B cell (primary cell): ENCODE measurements at regions not wholly inside any gene's neighbourhood (a gene's known extent, or its start where the extent isn't known, plus 50 kb on each side); places are given as distances from the start of the nearest gene placed in this dataset.

Experiments
- ATAC-seq: fragments of 200-7000 bp; cut with Tn5 transposase; one replicate; pipeline ENCODE4 v1.10.0; 2021; ENCODE audit warnings: low read depth, mild to moderate bottlenecking, moderate number of reproducible peaks, moderate library complexity
- CTCF ChIA-PET: fragments of 350-600 bp; sonication (Branson Sonifier 250); formaldehyde crosslinking; loops from one replicate; lab custom pipeline; 2021; ENCODE audit warnings: antibody characterized with exemption, inconsistent platforms; lab: Charles Lee
- POLR2A ChIA-PET: fragments of 350-600 bp; sonication (Branson Sonifier 250); formaldehyde crosslinking; loops from one replicate; lab custom pipeline; 2021; ENCODE audit warnings: antibody characterized with exemption; lab: Charles Lee
- DNase-seq: peaks from one replicate; pipeline ENCODE4 v3.0.0; 2013
- H2AFZ ChIP-seq: 2 replicates; pipeline ENCODE4 v1.6.1; 2012; ENCODE audit warnings: mild to moderate bottlenecking, low read depth, low read length; ENCODE audit not compliant: insufficient read depth, poor library complexity, severe bottlenecking
- H3K27ac ChIP-seq, 2 donors: 1 replicate in 1 of 2; 2 replicates in 1 of 2; pipeline ENCODE4 v1.5.1; 2012 to 2013; ENCODE audit warnings: low read length in 2 of 2, mild to moderate bottlenecking in 2 of 2, moderate library complexity in 1 of 2
- H3K27me3 ChIP-seq, 4 experiments: fragments of 200-600 bp in 1 of 4; sonication (generic) in 1 of 4; replicated peaks in 1 of 4; 1 replicate in 2 of 4; 2 replicates in 2 of 4; pipeline versions ENCODE4 v1.6.1 to v1.7.0; 2013 to 2016; ENCODE audit warnings: low read length in 3 of 4, mild to moderate bottlenecking in 2 of 4, mixed read lengths in 1 of 4, moderate library complexity in 1 of 4; ENCODE audit not compliant: insufficient read depth in 4 of 4, control insufficient read depth in 3 of 4; ENCODE audit errors: control extremely low read depth in 1 of 4
- H3K36me3 ChIP-seq, 2 experiments: replicated peaks in 1 of 2; 1 replicate in 1 of 2; 2 replicates in 1 of 2; pipeline versions ENCODE4 v1.6.1 to v1.7.1; 2013; ENCODE audit warnings: low read length in 1 of 2; ENCODE audit not compliant: insufficient read depth in 2 of 2, control insufficient read depth in 1 of 2; ENCODE audit errors: control extremely low read depth in 1 of 2, extremely low read depth in 1 of 2
- H3K4me1 ChIP-seq, 2 donors: fragments of 200-600 bp in 1 of 2; sonication (generic) in 1 of 2; 1 replicate in 1 of 2; 2 replicates in 1 of 2; pipeline versions ENCODE4 v1.5.1 to v1.6.1; 2013 to 2017; ENCODE audit warnings: low read length in 2 of 2; ENCODE audit not compliant: control insufficient read depth in 2 of 2, insufficient read depth in 2 of 2
- H3K4me2 ChIP-seq: replicated peaks from 2 replicates; pipeline ENCODE3; 2012; ENCODE audit warnings: mild to moderate bottlenecking, low read depth, low read length; ENCODE audit not compliant: poor library complexity, severe bottlenecking
- H3K4me3 ChIP-seq, 5 experiments: fragments of 200-600 bp in 1 of 5; sonication (generic) in 1 of 5; 1 replicate in 3 of 5; 2 replicates in 2 of 5; pipeline versions ENCODE4 v1.5.1 to v1.7.0; 2011 to 2016; ENCODE audit warnings: low read length in 4 of 5, mild to moderate bottlenecking in 4 of 5, low read depth in 2 of 5, control low read depth in 1 of 5, moderate library complexity in 1 of 5; ENCODE audit not compliant: insufficient read depth in 1 of 5; ENCODE audit errors: control extremely low read depth in 1 of 5, extremely low read depth in 1 of 5
- H3K79me2 ChIP-seq: fragments of 200-600 bp; sonication (generic); one replicate; pipeline ENCODE4 v1.6.0; 2016; ENCODE audit warnings: low read length; ENCODE audit not compliant: control insufficient read depth, insufficient read depth
- H3K9ac ChIP-seq: fragments of 200-600 bp; sonication (generic); 2 replicates; pipeline ENCODE4 v1.6.1; 2017; ENCODE audit warnings: mild to moderate bottlenecking, low read length, moderate library complexity
- H3K9me3 ChIP-seq, 3 donors: one replicate each; pipeline versions ENCODE4 v1.6.1 to v1.7.1; 2013; ENCODE audit warnings: low read length in 2 of 3; ENCODE audit not compliant: control insufficient read depth in 2 of 3, insufficient read depth in 1 of 3; ENCODE audit errors: control extremely low read depth in 1 of 3
- H4K20me1 ChIP-seq: 2 replicates; pipeline ENCODE4 v1.6.0; 2012; ENCODE audit warnings: mild to moderate bottlenecking, low read length; ENCODE audit not compliant: insufficient read depth, control insufficient read depth, poor library complexity, severe bottlenecking
- H3K27ac Mint-ChIP-seq: one replicate; pipeline ENCODE4 v1.8.0; 2021; ENCODE audit warnings: mixed read lengths
- H3K27me3 Mint-ChIP-seq: one replicate; pipeline ENCODE4 v1.8.0; 2021; ENCODE audit warnings: mixed read lengths
- H3K4me1 Mint-ChIP-seq: one replicate; pipeline ENCODE4 v1.8.0; 2021; ENCODE audit warnings: mixed read lengths
- H3K4me3 Mint-ChIP-seq: one replicate; pipeline ENCODE4 v1.8.0; 2021; ENCODE audit warnings: mixed read lengths
- H3K9me3 Mint-ChIP-seq: one replicate; pipeline ENCODE4 v1.8.0; 2022; ENCODE audit warnings: mixed read lengths; ENCODE audit not compliant: insufficient read depth
- CTCF ChIP-seq: fragments of 200-600 bp; IDR thresholded peaks from one replicate; pipeline ENCODE4 v1.8.0; 2022; ENCODE audit warnings: antibody characterized with exemption, mild to moderate bottlenecking
- EZH2 ChIP-seq: IDR thresholded peaks from 2 replicates; pipeline ENCODE4 v1.6.1; 2012; ENCODE audit warnings: borderline replicate concordance, low read depth, mild to moderate bottlenecking, moderate library complexity, low read length; ENCODE audit not compliant: insufficient read depth, poor library complexity, severe bottlenecking
- WGBS: methylation state at CpG from one replicate; pipeline ENCODE4 v1.1.5; 2013; ENCODE audit warnings: missing lambda C conversion rate; ENCODE audit not compliant: insufficient coverage; 5-methylcytosine and 5-hydroxymethylcytosine counted together
- intact Hi-C: fragments of 100-400 bp; cut with micrococcal nuclease; formaldehyde crosslinking; loops from one replicate; pipeline ENCODE4 v1.10.0; 2022

DNA sequence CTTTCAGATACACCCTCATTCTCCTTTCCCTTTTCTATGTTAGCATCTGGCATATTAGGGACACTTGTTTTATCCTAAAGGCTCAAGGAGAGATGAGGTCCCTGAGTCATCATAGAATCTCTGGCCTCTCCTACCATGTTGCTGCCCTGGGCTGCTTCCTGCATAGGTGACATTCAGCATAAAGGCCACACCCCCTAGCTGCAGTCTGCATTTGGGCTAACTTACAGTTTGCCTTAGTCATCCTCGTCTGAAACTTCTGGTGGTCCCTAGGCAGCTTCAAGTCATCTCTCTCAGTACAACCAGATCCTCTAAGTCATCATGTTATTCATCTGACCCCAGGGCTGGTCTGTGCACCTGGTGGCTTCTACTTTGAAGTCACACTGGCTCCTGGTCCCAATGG lies 982.7 kb upstream of the NR2F2 start:
- Histone ChIP-seq H3K9ac (no peak overlapping the region), H3K9me3 (peaks cover 0 to 4% (median 0%) of the 10 kb centered on the region in 3 donors), H3K79me2 (no peaks in the 10 kb centered on the region), H3K27ac (no peak overlapping the region), H3K36me3 (no peaks in the 10 kb centered on the region), H2AFZ (no peak overlapping the region), H3K4me3 (no peak overlapping the region), H3K27me3 (no peaks in the 10 kb centered on the region), H4K20me1 (no peaks in the 10 kb centered on the region), H3K4me1 (no peaks in the 10 kb centered on the region), H3K4me2 (no peak overlapping the region)
- Mint-ChIP-seq H3K27ac (no peak overlapping the region), H3K27me3 (no peaks in the 10 kb centered on the region), H3K9me3 (no peaks in the 10 kb centered on the region), H3K4me3 (no peak overlapping the region), H3K4me1 (no peaks in the 10 kb centered on the region)
- TF ChIP-seq EZH2 (no peak), CTCF (no peak)
- no peak for DNase-seq
- CTCF ChIA-PET, result no interaction called here
- intact Hi-C loops, result no loop called here
- 91% methylated on average over 1 of the region's 1 CpG for WGBS
- ATAC-seq, result no peak
- POLR2A ChIA-PET, result no interaction called here

- Histone ChIP-seq H3K4me2 (no peak overlapping the region), H4K20me1 (no peaks in the 10 kb centered on the region), H3K36me3 (no peaks in the 10 kb centered on the region), H3K4me1 (no peaks in the 10 kb centered on the region), H3K79me2 (no peaks in the 10 kb centered on the region), H3K9ac (no peak overlapping the region), H3K4me3 (no peak overlapping the region), H3K9me3 (peaks cover 0 to 4% (median 0%) of the 10 kb centered on the region in 3 donors), H3K27ac (no peak overlapping the region), H2AFZ (no peak overlapping the region), H3K27me3 (no peaks in the 10 kb centered on the region)
- no peak for ATAC-seq
- whole genome bisulfite sequencing, result 60% methylated on average over 1 of the region's 3 CpGs
- H3K27me3 Mint-ChIP-seq, result no peaks in the 10 kb centered on the region
- DNase-seq, result no peak
- no peak overlapping the region for H3K4me3 Mint-ChIP-seq
- intact Hi-C loops, result no loop called here
- H3K9me3 Mint-ChIP-seq, result no peaks in the 10 kb centered on the region
- no peaks in the 10 kb centered on the region for H3K4me1 Mint-ChIP-seq
- TF ChIP-seq CTCF (no peak), EZH2 (no peak)
- no peak overlapping the region for H3K27ac Mint-ChIP-seq
- POLR2A ChIA-PET, result no interaction called here
- CTCF ChIA-PET, result no interaction called here
Observed at GRCh38 chr15:95350908-95351307, 979.6 kb upstream of the NR2F2 start.
